ENCODE measurements at regions not wholly inside any gene's neighbourhood (a gene's known extent, or its start where the extent isn't known, plus 50 kb on each side); places are given as distances from the start of the nearest gene placed in this dataset.

DNA sequence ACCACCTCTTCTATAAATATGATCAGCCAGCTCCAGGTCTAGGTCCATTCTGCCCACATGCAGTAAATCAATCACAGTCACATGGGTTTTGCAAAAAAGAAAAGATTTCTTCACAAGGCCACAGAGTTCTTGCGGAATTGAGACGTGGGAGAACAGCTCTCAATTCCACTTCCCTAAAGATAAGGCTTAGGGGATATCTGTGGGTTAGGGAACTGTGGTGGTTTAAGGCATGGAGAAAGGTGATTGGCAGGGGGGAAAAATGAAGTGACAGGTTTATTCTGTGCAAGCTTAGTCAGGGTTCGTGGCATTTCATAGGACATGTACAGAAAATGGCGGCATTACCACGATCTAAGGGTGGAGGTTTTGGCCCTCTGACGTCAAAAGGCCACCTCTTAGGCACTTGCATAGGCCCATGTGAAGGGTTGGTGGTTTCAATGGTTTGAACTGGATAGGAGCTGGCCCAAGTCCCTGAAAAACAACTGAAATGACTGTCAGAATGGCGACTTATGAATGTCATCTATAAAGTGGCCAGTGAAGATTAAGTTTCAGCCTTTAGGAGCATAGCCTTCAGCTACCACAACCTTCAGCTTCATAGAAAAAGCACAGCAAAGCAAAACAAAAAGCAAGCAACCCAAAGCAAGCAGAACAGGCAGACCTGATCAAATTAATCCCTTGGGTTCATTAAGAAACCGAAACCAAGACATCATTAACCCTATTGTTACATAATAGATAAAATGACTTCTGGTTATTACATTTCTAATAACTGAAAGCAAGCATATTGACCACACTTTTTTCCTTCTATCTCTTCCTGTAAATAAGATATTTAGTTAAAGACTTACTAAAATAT lies 289.8 kb upstream of the SFRP2 start:
- Mint-ChIP-seq H3K27me3 (ENCODE audit: unreplicated experiment) (no peaks in the 10 kb centered on the region), H3K9me3 (ENCODE audit: unreplicated experiment) (no peaks in the 10 kb centered on the region), H3K4me1 (ENCODE audit: low read depth, unreplicated experiment) (peaks cover 6% of the 10 kb centered on the region), H3K36me3 (ENCODE audit: unreplicated experiment) (no peaks in the 10 kb centered on the region), H3K4me3 (ENCODE audit: unreplicated experiment) (no peak overlapping the region), H3K27ac (ENCODE audit: unreplicated experiment) (no peak overlapping the region)
- no peak for DNase-seq
- TF ChIP-seq, protein P1, sequence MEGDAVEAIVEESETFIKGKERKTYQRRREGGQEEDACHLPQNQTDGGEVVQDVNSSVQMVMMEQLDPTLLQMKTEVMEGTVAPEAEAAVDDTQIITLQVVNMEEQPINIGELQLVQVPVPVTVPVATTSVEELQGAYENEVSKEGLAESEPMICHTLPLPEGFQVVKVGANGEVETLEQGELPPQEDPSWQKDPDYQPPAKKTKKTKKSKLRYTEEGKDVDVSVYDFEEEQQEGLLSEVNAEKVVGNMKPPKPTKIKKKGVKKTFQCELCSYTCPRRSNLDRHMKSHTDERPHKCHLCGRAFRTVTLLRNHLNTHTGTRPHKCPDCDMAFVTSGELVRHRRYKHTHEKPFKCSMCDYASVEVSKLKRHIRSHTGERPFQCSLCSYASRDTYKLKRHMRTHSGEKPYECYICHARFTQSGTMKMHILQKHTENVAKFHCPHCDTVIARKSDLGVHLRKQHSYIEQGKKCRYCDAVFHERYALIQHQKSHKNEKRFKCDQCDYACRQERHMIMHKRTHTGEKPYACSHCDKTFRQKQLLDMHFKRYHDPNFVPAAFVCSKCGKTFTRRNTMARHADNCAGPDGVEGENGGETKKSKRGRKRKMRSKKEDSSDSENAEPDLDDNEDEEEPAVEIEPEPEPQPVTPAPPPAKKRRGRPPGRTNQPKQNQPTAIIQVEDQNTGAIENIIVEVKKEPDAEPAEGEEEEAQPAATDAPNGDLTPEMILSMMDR (IDR thresholded peaks at IDR 0.05; ENCODE audit: partially characterized antibody, unreplicated experiment) = no peak

DNA sequence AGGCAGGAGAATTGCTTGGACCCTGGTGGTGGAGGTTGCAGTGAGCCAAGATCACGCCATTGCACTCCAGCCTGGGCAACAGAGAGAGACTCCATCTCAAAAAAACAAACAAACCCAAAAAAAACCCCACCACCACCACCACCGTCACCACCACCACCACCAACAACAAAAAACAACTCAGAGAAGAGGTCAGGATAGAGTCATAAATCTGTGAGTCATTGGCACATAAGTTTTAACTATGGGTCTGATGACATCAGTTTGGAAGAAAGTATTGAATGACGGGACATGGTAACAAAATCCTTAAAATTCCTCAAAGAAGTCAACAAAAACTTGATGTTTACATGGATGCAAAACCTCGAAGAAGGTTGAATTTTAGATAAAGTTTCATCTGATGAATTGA lies 288.0 kb upstream of the SFRP2 start:
- Mint-ChIP-seq H3K36me3 (ENCODE audit: unreplicated experiment) (no peaks in the 10 kb centered on the region), H3K4me3 (ENCODE audit: unreplicated experiment) (no peak overlapping the region), H3K9me3 (ENCODE audit: unreplicated experiment) (no peaks in the 10 kb centered on the region), H3K27ac (ENCODE audit: unreplicated experiment) (no peak overlapping the region), H3K27me3 (ENCODE audit: unreplicated experiment) (no peaks in the 10 kb centered on the region), H3K4me1 (ENCODE audit: low read depth, unreplicated experiment) (no peaks in the 10 kb centered on the region)
- no peak for DNase-seq
- TF ChIP-seq, protein P1 (IDR thresholded peaks at IDR 0.05; ENCODE audit: partially characterized antibody, unreplicated experiment) = no peak

DNA sequence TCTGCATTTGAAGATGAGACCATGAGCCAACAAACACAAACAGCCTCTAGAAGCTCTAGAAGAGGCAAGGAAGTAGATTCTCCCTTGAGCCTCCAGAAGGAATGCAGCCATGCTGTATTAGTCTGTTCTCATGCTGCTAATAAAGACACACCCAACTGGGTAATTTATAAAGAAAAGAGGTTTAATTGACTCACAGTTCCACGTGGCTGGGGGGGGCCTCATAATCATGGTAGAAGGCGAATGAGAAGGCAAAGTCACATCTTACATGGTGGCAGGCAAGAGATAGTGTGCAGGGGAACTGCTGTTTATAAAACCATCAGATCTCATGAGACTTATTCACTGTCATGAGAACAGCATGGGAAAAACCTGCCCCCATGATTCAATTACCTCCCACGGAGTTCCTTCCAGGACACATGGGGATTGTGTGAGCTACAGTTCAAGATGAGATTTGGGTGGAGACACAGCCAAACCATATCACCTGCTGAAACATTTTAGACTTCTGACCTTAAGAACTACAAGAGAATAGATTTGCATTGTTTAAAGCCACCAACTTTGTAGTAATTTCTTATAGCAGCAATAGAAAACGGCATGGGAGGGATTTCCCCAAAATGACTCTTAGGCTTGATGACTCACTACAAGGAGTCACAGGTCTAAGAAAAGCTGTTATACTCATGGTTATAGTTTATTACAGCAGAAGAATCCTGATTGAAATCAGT lies 284.4 kb upstream of the SFRP2 start:
- H3K27ac Mint-ChIP-seq (ENCODE audit: unreplicated experiment) = no peak overlapping the region
- H3K27me3 Mint-ChIP-seq (ENCODE audit: unreplicated experiment) = no peaks in the 10 kb centered on the region
- TF ChIP-seq, protein P1 (IDR thresholded peaks at IDR 0.05; ENCODE audit: partially characterized antibody, unreplicated experiment) = no peak
- no peak overlapping the region for H3K4me3 Mint-ChIP-seq (ENCODE audit: unreplicated experiment)
- H3K4me1 Mint-ChIP-seq (ENCODE audit: low read depth, unreplicated experiment) = no peaks in the 10 kb centered on the region
- no peaks in the 10 kb centered on the region for H3K36me3 Mint-ChIP-seq (ENCODE audit: unreplicated experiment)
- H3K9me3 Mint-ChIP-seq (ENCODE audit: unreplicated experiment) = no peaks in the 10 kb centered on the region
- no peak for DNase-seq

DNA sequence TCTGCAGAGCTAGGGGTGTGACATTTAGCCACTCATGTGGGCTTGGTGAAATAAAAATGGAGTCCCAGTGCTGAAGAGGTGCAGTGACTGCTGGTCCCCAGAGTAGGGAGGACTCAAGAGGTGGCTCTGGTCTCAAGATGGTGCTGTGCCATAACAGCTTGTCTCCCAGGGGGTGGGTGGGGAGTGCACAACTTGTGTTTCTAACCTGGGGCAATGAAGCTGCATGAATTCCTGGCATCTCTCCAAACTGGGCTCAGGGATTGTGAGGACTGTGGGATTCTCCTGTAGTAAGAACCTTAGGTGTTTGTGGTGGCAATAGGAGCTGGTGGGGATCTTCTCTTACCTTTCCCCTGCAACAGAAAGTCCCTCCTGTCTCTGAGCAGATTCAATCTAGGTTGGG lies 278.9 kb upstream of the SFRP2 start:
- H3K4me3 Mint-ChIP-seq (ENCODE audit: unreplicated experiment) = no peak overlapping the region

More for the DNA sequence above, 278.9 kb upstream of the SFRP2 start:
- Mint-ChIP-seq H3K4me1 (ENCODE audit: low read depth, unreplicated experiment) (no peaks in the 10 kb centered on the region), H3K27me3 (ENCODE audit: unreplicated experiment) (no peaks in the 10 kb centered on the region), H3K9me3 (ENCODE audit: unreplicated experiment) (peaks cover 2% of the 10 kb centered on the region), H3K36me3 (ENCODE audit: unreplicated experiment) (peaks cover 11% of the 10 kb centered on the region), H3K27ac (ENCODE audit: unreplicated experiment) (no peak overlapping the region)
- no peak for DNase-seq
- TF ChIP-seq, protein P1 (IDR thresholded peaks at IDR 0.05; ENCODE audit: partially characterized antibody, unreplicated experiment) = no peak
